ENCODE measurements at regions not wholly inside any gene's neighbourhood (a gene's known extent, or its start where the extent isn't known, plus 50 kb on each side); places are given as distances from the start of the nearest gene placed in this dataset.
"Not testable (repeated sequence)": the region's sequence is repeated elsewhere in the genome, so short reads cannot be mapped to it uniquely, and the experiment has no call there.

GRCh38 chr6:137682658-137683057 lies 184.4 kb upstream of the TNFAIP3 start:
- H3K9ac ChIP-seq (replicated peaks in 1 of 4; ENCODE audit: extremely low read depth in 1 of 4, low read depth in 3 of 4, low read length in 3 of 4); H3K18ac ChIP-seq (ENCODE audit: extremely low read depth, low read length); H2AK5ac ChIP-seq (ENCODE audit: low read depth, low read length); H3K27ac ChIP-seq (ENCODE audit: low read depth, low read length); H2BK120ac ChIP-seq (replicated peaks; ENCODE audit: low read depth, low read length); H3K79me1 ChIP-seq (ENCODE audit: low read depth, low read length); H3K4ac ChIP-seq (replicated peaks; ENCODE audit: insufficient read length, low read depth, low read length); H2BK15ac ChIP-seq (ENCODE audit: low read length); H3K79me2 ChIP-seq (ENCODE audit: control insufficient read depth in 1 of 2, insufficient read depth in 2 of 2, low read length in 2 of 2); H2BK20ac ChIP-seq (ENCODE audit: low read length); H3K23me2 ChIP-seq (ENCODE audit: low read depth, low read length); FAIRE-seq; H2BK5ac ChIP-seq (ENCODE audit: low read depth, low read length); H3K4me2 ChIP-seq (ENCODE audit: insufficient read depth in 1 of 2, low read depth in 2 of 2, low read length in 2 of 2); H3K4me1 ChIP-seq (replicated peaks in 1 of 4; ENCODE audit: control insufficient read depth in 3 of 4, insufficient read depth in 4 of 4, low read length in 3 of 4); H4K8ac ChIP-seq (ENCODE audit: extremely low read depth, insufficient read depth, low read length); H3K27me3 ChIP-seq (replicated peaks in 1 of 4; ENCODE audit: control insufficient read depth in 3 of 4, extremely low read depth in 1 of 4, insufficient read depth in 3 of 4, low read length in 3 of 4); H4K5ac ChIP-seq (ENCODE audit: insufficient read length, low read depth, low read length); H2AFZ ChIP-seq (ENCODE audit: low read length); H3K14ac ChIP-seq (ENCODE audit: insufficient read length); DNase-seq (ENCODE audit: low read depth in 1 of 2, low spot score in 2 of 2); H3K4me3 ChIP-seq (ENCODE audit: extremely low read depth in 1 of 4, insufficient read depth in 2 of 4, low read depth in 3 of 4, low read length in 4 of 4); H2BK12ac ChIP-seq (ENCODE audit: low read depth, low read length); H4K20me1 ChIP-seq (replicated peaks in 1 of 2; ENCODE audit: control insufficient read depth in 1 of 2, insufficient read depth in 2 of 2, low read length in 2 of 2); H4K91ac ChIP-seq (replicated peaks; ENCODE audit: insufficient read length, low read length); H3K56ac ChIP-seq (replicated peaks; ENCODE audit: insufficient read length, low read depth, low read length); POLR2A ChIA-PET (ENCODE audit: partially characterized antibody); H3K23ac ChIP-seq (ENCODE audit: insufficient read length); H3K9me3 ChIP-seq (ENCODE audit: insufficient read depth in 2 of 2, low read depth in 1 of 2, low read length in 1 of 2); H3K36me3 ChIP-seq (ENCODE audit: control insufficient read depth in 2 of 4, insufficient read depth in 4 of 4, low read length in 3 of 4): not testable (repeated sequence)
- CTCF ChIA-PET (ENCODE audit: partially characterized antibody): interaction anchor here (1.7 to 2.8 kb wide), 4 partner anchors 15 to 324 kb away, joined by 3 to 7 read pairs (median 4); no protein-coding TSS in a partner anchor
- WGBS, 2 experiments (ENCODE audit: extremely low coverage in 1 of 2, insufficient coverage in 1 of 2, insufficient read length in 1 of 2, insufficient replicate concordance in 2 of 2, low coverage in 1 of 2, low lambda C conversion rate in 2 of 2, missing lambda C conversion rate in 1 of 2): 83% methylated on average over 4 of the region's 5 CpGs; no CpG with 5 or more reads in 1 of the 2 experiments

Measured in H1 (cell line).